Activated CD4-positive, alpha-beta memory T cell treated with anti-CD3 and anti-CD28 coated beads, Interleukin-2, amount 10 ng/mL, durations not matched to agents 7 days and 5 days (primary cell): ENCODE measurements at regions not wholly inside any gene's neighbourhood (a gene's known extent, or its start where the extent isn't known, plus 50 kb on each side); places are given as distances from the start of the nearest gene placed in this dataset.

Experiments used
- CTCF ChIA-PET: fragments of 350-600 bp; sonication (Branson Sonifier 250); formaldehyde crosslinking; loops from one replicate; lab custom pipeline; 2021; ENCODE audit warnings: antibody characterized with exemption, inconsistent platforms; lab: Charles Lee
- POLR2A ChIA-PET: fragments of 350-600 bp; sonication (Branson Sonifier 250); formaldehyde crosslinking; loops from one replicate; lab custom pipeline; 2021; ENCODE audit warnings: antibody characterized with exemption; lab: Charles Lee
- DNase-seq: peaks from one replicate; pipeline ENCODE4 v3.0.0-alpha.2; 2020
- H3K27ac Mint-ChIP-seq: one replicate; pipeline ENCODE4 v1.8.0; 2021; ENCODE audit warnings: mild to moderate bottlenecking, mixed read lengths
- H3K27me3 Mint-ChIP-seq: one replicate; pipeline ENCODE4 v1.8.0; 2021; ENCODE audit warnings: mixed read lengths
- H3K36me3 Mint-ChIP-seq: one replicate; pipeline ENCODE4 v1.8.0; 2021; ENCODE audit warnings: low read depth, mixed read lengths
- H3K4me1 Mint-ChIP-seq: one replicate; pipeline ENCODE4 v1.8.0; 2021; ENCODE audit warnings: mixed read lengths
- H3K4me3 Mint-ChIP-seq: one replicate; pipeline ENCODE4 v1.8.0; 2021; ENCODE audit warnings: mild to moderate bottlenecking, mixed read lengths
- H3K9me3 Mint-ChIP-seq: one replicate; pipeline ENCODE4 v1.8.0; 2021; ENCODE audit warnings: mixed read lengths

- POLR2A ChIA-PET, result no interaction called here
- no peak for DNase-seq
- Mint-ChIP-seq H3K27ac (no peak overlapping the region), H3K9me3 (peaks cover 15% of the 10 kb centered on the region), H3K4me1 (no peaks in the 10 kb centered on the region), H3K36me3 (no peaks in the 10 kb centered on the region), H3K27me3 (no peaks in the 10 kb centered on the region), H3K4me3 (no peak overlapping the region)
- CTCF ChIA-PET, result no interaction called here
Observed at GRCh38 chr16:64469906-64470702, 651.8 kb downstream of the CDH11 start.

GRCh38 chr16:64469351-64469750, 652.5 kb downstream of the CDH11 start:
- Mint-ChIP-seq H3K9me3 (peaks cover 18% of the 10 kb centered on the region), H3K27me3 (no peaks in the 10 kb centered on the region), H3K27ac (no peak overlapping the region), H3K4me3 (no peak overlapping the region), H3K4me1 (no peaks in the 10 kb centered on the region), H3K36me3 (no peaks in the 10 kb centered on the region)
- CTCF ChIA-PET, result no interaction called here
- no peak for DNase-seq
- POLR2A ChIA-PET, result no interaction called here

GRCh38 chr16:64468515-64469090, 653.3 kb downstream of the CDH11 start:
- Mint-ChIP-seq H3K36me3 (no peaks in the 10 kb centered on the region), H3K27ac (no peak overlapping the region), H3K4me1 (no peaks in the 10 kb centered on the region), H3K4me3 (no peak overlapping the region), H3K9me3 (peaks cover 18% of the 10 kb centered on the region), H3K27me3 (no peaks in the 10 kb centered on the region)
- POLR2A ChIA-PET, result no interaction called here
- DNase-seq, result no peak
- CTCF ChIA-PET, result no interaction called here

GRCh38 chr16:64459821-64460220, 662.0 kb downstream of the CDH11 start:
- Mint-ChIP-seq H3K4me1 (no peaks in the 10 kb centered on the region), H3K4me3 (no peak overlapping the region), H3K27ac (no peak overlapping the region), H3K27me3 (no peaks in the 10 kb centered on the region), H3K9me3 (peaks cover 12% of the 10 kb centered on the region), H3K36me3 (no peaks in the 10 kb centered on the region)
- ChIA-PET POLR2A (no interaction called here), CTCF (no interaction called here)
- no peak for DNase-seq

- no peak overlapping the region for H3K4me3 Mint-ChIP-seq
- H3K36me3 Mint-ChIP-seq, result no peaks in the 10 kb centered on the region
- ChIA-PET POLR2A (no interaction called here), CTCF (no interaction called here)
- H3K27ac Mint-ChIP-seq, result no peak overlapping the region
- no peaks in the 10 kb centered on the region for H3K27me3 Mint-ChIP-seq
- no peaks in the 10 kb centered on the region for H3K4me1 Mint-ChIP-seq
- DNase-seq, result no peak
- peaks cover 13% of the 10 kb centered on the region for H3K9me3 Mint-ChIP-seq
Observed at GRCh38 chr16:64459402-64459801, 662.5 kb downstream of the CDH11 start.

GRCh38 chr16:64455275-64455674, 666.6 kb downstream of the CDH11 start:
- Mint-ChIP-seq H3K36me3 (no peaks in the 10 kb centered on the region), H3K4me1 (no peaks in the 10 kb centered on the region), H3K9me3 (peaks cover 11% of the 10 kb centered on the region), H3K27ac (no peak overlapping the region), H3K27me3 (no peaks in the 10 kb centered on the region), H3K4me3 (no peak overlapping the region)
- ChIA-PET POLR2A (no interaction called here), CTCF (no interaction called here)
- no peak for DNase-seq

- no peak for DNase-seq
- ChIA-PET CTCF (no interaction called here), POLR2A (no interaction called here)
- Mint-ChIP-seq H3K27me3 (no peaks in the 10 kb centered on the region), H3K4me1 (no peaks in the 10 kb centered on the region), H3K36me3 (no peaks in the 10 kb centered on the region), H3K4me3 (no peak overlapping the region), H3K27ac (no peak overlapping the region), H3K9me3 (peaks cover 8% of the 10 kb centered on the region)
Observed at GRCh38 chr16:64453646-64454045, 668.2 kb downstream of the CDH11 start.

GRCh38 chr16:64452446-64452845, 669.4 kb downstream of the CDH11 start:
- Mint-ChIP-seq H3K9me3 (peaks cover 14% of the 10 kb centered on the region), H3K27ac (no peak overlapping the region), H3K4me1 (no peaks in the 10 kb centered on the region), H3K36me3 (no peaks in the 10 kb centered on the region), H3K4me3 (no peak overlapping the region), H3K27me3 (no peaks in the 10 kb centered on the region)
- POLR2A ChIA-PET, result no interaction called here
- no peak for DNase-seq
- CTCF ChIA-PET, result no interaction called here

GRCh38 chr16:64450177-64450576, 671.7 kb downstream of the CDH11 start:
- POLR2A ChIA-PET, result no interaction called here
- H3K36me3 Mint-ChIP-seq, result no peaks in the 10 kb centered on the region
- no peak for DNase-seq
- H3K27ac Mint-ChIP-seq, result no peak overlapping the region
- CTCF ChIA-PET, result no interaction called here
- H3K9me3 Mint-ChIP-seq, result peaks cover 22% of the 10 kb centered on the region
- H3K4me3 Mint-ChIP-seq, result no peak overlapping the region
- no peaks in the 10 kb centered on the region for H3K27me3 Mint-ChIP-seq
- no peaks in the 10 kb centered on the region for H3K4me1 Mint-ChIP-seq

- no peak overlapping the region for H3K27ac Mint-ChIP-seq
- no peaks in the 10 kb centered on the region for H3K4me1 Mint-ChIP-seq
- no peaks in the 10 kb centered on the region for H3K27me3 Mint-ChIP-seq
- H3K36me3 Mint-ChIP-seq, result no peaks in the 10 kb centered on the region
- H3K9me3 Mint-ChIP-seq, result peaks cover 21% of the 10 kb centered on the region
- no peak for DNase-seq
- no peak overlapping the region for H3K4me3 Mint-ChIP-seq
- CTCF ChIA-PET, result no interaction called here
- POLR2A ChIA-PET, result no interaction called here
Observed at GRCh38 chr16:64449506-64449905, 672.4 kb downstream of the CDH11 start.

GRCh38 chr16:64445649-64446048, 676.2 kb downstream of the CDH11 start:
- H3K4me3 Mint-ChIP-seq, result no peak overlapping the region
- POLR2A ChIA-PET, result no interaction called here
- CTCF ChIA-PET, result no interaction called here
- H3K27me3 Mint-ChIP-seq, result no peaks in the 10 kb centered on the region
- no peaks in the 10 kb centered on the region for H3K4me1 Mint-ChIP-seq
- H3K36me3 Mint-ChIP-seq, result no peaks in the 10 kb centered on the region
- DNase-seq, result no peak
- H3K27ac Mint-ChIP-seq, result no peak overlapping the region
- H3K9me3 Mint-ChIP-seq, result peaks cover 24% of the 10 kb centered on the region

GRCh38 chr16:64445245-64445644, 676.6 kb downstream of the CDH11 start:
- Mint-ChIP-seq H3K4me1 (no peaks in the 10 kb centered on the region), H3K36me3 (no peaks in the 10 kb centered on the region), H3K4me3 (no peak overlapping the region), H3K27ac (no peak overlapping the region), H3K27me3 (no peaks in the 10 kb centered on the region), H3K9me3 (peaks cover 24% of the 10 kb centered on the region)
- ChIA-PET CTCF (no interaction called here), POLR2A (no interaction called here)
- DNase-seq, result no peak

- CTCF ChIA-PET, result no interaction called here
- Mint-ChIP-seq H3K36me3 (no peaks in the 10 kb centered on the region), H3K9me3 (peaks cover 11% of the 10 kb centered on the region), H3K4me1 (no peaks in the 10 kb centered on the region), H3K4me3 (no peak overlapping the region), H3K27me3 (no peaks in the 10 kb centered on the region), H3K27ac (no peak overlapping the region)
- POLR2A ChIA-PET, result no interaction called here
- DNase-seq, result no peak
Observed at GRCh38 chr16:64440421-64440831, 681.4 kb downstream of the CDH11 start.

- Mint-ChIP-seq H3K36me3 (no peaks in the 10 kb centered on the region), H3K4me1 (no peaks in the 10 kb centered on the region), H3K27ac (no peak overlapping the region), H3K27me3 (no peaks in the 10 kb centered on the region), H3K4me3 (no peak overlapping the region), H3K9me3 (peaks cover 10% of the 10 kb centered on the region)
- DNase-seq, result no peak
- POLR2A ChIA-PET, result no interaction called here
- CTCF ChIA-PET, result no interaction called here
Observed at GRCh38 chr16:64440005-64440404, 681.9 kb downstream of the CDH11 start.
